LoVo (cell line): ENCODE measurements at regions not wholly inside any gene's neighbourhood (a gene's known extent, or its start where the extent isn't known, plus 50 kb on each side); places are given as distances from the start of the nearest gene placed in this dataset.

Source experiments
- DNase-seq: peaks from one replicate; pipeline ENCODE4 v3.0.0-alpha.2; 2016; ENCODE audit warnings: low spot score

DNA sequence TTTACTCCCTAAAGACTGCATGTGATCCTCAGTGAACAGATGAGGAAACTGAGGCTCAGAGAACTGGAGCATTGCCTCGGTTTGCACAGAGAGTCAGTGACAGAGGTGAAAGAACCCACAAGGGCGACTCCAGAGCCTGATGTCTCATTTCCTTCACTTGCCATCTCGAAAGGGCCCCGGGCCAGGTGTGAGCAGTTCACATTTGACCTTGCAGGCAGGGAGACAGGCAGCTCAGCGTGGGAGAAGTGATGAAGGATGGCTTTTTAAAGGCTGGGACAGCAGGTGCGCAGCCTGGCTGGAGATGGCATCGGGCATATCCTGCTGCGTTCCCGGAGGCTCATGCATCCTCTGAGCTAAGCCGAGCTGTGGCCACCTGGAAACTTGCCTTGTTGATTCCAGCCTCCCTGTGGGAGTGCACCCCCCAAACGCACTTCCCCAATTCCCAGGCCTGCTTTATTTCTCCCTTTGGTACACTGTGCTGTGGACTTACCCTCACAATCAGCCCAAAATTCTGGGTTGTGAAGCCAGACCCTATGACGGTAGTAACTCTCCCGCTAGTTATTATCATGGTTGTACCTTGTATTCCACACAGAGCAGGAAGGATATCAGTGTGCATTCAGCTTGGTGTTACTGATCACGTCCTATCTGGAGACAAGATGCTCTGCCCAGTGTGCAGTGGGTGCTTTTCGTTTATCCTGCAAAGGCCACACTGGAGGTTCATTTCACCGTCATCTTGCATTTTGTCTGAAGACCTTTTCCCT lies 753.2 kb upstream of the EEF2KMT start:
- no peak for DNase-seq

DNA sequence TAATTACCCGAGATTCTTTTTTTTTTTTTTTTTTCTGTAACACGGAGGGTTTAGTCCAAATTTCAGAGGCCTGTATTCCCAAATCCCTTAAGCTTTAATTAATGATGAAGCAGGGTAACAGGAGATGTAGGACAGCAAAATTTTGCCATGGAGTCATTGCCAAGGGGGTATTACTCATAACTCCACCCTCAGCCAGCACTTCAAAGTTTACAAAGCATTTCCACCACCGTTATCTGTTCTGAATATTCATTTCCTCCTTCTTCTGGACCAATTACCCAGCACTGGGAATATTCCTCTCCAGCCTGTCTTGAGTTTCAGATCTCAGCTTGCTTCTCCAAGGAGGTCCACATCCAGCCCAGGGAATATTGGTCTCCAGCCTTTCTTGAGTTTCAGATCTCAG lies 747.5 kb upstream of the EEF2KMT start:
- no peak for DNase-seq

DNA sequence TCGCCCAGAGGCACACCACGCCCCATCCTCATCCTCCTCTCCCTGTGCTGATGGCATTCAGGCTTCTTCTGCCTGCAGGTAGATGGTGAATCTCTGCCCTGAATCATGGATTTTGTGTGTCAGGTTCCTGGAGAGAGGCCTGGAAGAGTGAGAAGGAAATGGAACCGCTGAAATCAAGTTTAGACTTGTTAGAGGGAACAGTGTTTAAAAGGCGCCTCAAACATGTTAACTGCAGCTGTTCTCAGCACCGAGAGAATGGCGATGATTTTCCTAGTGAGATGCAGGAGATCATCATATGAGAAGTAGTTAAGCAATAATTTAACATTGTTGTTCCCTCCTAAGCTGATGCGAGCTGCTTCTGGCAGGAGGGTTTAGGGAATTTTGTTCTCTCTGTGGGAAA lies 744.4 kb upstream of the EEF2KMT start:
- DNase-seq: no peak

DNA sequence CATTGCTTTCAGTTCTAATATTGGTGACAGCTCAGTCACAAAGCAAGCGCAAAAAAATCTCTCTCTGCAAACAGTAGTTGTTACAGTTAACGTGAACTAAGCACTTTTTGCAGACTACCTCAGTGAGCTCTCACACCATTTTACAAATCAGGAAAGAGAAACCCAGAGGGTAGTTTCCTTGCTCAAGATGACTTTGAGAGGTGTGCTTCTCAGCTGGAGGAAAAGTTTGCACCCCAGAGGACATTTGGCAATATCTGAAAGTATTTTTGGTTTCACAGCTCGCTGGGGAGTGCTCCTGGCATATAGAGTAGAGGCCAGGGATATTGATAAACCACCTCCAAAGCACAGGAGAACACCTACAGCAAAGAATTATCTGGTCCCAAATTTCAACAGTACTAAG lies 741.1 kb upstream of the EEF2KMT start:
- no peak for DNase-seq

DNA sequence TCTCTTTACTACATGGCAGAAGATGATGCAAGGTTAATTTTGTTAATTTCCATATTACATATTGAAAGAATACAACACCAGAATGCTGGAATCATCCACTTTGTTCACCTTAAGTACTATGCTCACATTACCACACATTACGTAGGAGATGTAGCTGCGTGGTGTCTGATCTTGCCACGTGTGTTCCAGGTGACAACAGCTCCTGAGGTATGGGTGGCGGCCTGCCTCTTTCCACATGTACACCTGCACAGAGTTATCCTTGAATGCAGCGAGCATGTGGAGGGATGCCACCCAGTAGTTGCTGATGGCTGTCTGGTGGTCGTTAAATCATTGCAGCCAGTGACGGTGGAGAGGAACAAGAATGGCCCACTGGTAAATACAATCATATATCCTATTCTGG lies 740.5 kb upstream of the EEF2KMT start:
- DNase-seq: no peak

DNA sequence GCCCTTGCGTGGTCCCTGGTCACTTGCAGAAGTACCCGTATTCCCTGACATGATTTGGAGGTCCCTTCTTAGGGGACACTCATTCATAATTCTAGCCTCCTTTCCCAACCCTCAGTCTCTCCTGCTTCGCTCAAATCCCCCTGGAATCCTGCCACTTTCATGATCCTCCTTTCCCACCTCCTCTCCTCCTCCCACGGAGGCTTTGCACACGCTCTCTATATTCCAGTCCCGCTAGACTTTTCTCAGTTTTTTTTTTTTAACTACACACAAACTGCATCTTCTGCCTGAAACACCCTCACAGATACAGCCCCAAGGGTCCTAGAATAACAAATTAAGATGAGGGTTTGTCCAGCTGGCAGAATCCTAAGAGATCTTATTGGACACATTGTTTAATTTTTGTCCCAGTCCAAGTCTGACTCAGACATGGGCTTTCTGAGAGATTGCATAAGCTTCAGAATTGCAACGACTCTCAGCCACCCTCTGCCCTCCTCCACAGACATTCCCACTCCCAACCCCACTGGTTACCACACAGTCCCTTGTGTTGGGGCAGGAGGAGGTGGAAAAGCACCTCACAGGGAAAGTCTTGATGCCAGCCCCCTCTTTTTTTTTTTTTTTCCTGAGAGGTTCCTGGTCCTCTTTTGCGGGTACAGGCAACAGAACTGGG lies 739.5 kb upstream of the EEF2KMT start:
- no peak for DNase-seq

DNA sequence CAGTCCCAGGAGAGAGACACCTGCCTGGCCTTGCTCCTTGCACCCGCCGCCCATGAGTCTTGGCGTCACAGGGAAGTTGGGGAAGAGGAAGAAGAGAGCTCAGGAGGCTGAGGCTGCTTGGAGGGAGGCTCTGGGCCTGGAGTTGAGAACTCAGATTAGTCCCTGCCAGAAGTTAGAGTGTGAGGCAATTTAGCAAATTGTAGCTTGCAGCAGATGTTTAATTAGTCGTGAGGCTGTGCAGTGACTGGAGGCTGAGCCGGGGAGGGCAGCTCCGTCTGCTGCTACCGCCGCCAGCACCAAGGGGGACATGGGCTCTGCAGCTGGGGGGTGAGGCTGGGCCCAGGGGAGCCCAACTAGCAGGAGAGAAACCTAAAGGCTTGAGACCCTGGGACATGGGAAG lies 738.3 kb upstream of the EEF2KMT start:
- DNase-seq: no peak

DNA sequence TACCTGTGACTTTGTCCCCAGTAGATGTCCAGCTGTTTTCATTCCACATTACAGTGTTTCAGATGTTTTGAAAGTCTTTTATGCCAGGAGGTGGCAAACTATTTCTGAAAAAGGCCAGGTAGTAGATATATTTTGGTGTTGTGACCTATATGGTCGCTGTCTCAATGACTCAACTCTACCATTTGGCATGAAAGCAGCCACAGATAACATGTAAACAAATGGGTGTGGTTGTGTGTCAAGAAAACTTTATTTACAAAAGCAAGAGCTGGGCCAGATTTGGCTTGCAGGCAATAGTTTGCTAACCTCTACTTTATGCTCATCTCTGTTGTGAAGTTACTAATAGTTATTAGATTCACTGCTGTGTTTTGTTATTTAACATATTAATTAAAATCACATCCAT lies 728.7 kb upstream of the EEF2KMT start:
- no peak for DNase-seq

DNA sequence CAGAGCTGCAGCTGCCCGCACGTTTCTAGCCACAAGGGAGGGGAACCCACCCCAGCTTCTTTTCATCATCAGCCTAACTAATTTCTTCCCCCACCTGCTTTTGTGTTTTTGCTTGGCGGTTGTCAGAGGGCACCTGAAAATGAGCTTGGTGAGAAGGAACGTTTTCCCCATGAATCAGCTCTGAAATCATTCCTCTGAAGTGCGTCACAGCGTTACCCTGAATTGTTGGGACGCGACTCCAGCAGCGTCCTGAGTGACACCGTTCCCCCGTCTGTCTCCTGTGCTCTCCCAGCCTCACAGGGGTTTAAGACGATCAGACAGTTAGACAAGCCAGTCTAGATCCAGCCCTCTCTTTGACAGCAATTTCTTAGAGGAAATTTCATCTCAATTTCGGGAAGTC lies 722.9 kb upstream of the EEF2KMT start:
- DNase-seq: no peak

DNA sequence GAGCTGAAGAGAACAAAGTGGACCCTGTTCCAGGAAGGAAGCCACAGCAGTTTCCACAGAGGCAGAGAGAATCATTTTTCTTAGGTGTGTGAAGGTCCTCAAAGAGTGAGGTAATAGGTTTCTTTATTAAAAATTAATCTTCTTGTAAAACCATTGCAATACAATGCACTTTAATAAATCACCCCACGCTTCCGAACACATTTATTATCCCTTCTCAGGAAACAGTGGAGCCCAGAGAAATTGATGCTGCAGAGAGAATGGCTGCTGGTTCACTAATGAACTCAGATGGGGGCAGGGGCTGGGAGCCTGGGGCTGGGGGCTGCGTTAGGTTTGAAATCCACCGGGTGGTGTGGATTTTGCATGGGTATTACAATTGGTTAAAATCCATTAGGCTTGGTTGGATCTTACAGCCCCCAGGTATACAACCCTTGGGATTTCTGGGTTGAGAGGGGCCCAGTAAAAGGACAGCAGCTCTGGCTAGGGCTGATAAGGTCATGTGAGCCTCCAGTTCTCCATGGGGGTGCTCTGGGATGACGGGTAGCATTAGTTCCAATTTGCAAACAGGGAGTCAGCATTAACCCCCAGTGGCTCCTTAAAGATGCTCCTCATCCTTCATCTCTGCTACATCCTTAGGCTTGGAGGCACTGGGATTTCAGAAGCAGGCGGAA lies 718.1 kb upstream of the EEF2KMT start:
- no peak for DNase-seq

DNA sequence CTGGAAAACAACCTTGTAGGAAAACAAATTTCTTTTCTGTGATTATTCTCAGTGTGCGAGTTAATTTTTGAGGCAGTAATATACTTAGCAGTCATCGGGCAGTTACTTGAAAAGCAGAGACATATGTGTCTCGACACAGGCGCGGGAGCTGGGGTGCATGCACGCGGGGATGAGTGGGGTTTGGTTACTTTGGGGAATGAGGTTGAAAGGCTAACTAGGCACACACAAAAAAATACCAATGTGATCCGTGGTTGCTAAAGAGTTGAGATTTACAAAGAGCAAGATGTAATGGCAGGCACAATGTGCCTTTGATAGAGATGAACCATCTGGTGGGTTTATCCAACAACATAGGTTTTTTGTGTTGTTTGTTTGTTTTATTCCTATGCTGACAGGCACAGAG lies 703.8 kb upstream of the EEF2KMT start:
- no peak for DNase-seq

DNA sequence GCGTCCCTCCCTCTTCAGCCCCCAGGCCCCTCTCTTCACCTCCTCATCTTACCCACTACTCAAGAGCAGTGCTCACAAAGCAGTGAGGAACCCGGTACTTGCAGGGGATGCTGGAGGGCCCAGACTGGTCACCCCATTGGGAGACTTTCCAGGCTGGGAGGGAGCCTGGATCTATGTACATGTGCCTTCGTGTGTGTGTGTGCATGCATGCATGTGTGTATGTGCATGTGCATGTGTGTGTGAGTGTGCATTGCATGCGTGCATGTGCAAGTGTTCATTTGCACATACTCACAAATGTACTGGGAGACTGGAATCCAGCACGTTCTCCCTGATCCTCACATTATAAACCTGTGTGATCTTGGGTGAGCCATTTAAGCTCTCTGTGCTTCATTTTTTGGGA lies 696.0 kb upstream of the EEF2KMT start:
- DNase-seq: no peak

DNA sequence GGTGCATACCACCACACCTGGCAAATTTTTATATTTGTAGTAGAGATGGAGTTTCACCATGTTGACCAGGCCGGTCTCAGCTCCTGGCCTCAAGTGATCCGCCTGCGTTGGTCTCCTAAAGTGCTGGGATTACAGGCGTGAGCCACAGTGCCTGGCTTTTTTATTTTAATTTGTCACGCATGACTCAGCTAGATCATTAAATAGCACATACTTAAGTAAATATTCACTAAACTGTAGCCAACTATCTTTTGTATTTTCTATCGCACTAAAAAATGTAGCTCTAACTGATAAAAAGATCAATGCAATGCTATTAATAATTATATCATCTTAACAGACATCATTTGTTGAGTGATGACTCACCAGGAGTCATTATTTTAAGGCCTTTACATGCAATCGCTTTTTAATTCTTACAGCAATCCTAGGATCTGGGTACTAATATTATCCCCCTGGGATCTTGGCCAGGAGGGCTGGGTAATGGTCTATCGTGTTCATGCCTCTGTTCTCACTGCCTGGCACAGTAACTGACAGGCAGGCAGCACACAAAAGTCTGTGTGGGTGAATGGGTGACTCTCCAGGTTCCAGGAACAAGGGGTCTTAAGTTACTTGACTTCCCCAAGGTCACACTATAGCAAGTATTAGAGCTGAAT lies 693.5 kb upstream of the EEF2KMT start:
- no peak for DNase-seq

DNA sequence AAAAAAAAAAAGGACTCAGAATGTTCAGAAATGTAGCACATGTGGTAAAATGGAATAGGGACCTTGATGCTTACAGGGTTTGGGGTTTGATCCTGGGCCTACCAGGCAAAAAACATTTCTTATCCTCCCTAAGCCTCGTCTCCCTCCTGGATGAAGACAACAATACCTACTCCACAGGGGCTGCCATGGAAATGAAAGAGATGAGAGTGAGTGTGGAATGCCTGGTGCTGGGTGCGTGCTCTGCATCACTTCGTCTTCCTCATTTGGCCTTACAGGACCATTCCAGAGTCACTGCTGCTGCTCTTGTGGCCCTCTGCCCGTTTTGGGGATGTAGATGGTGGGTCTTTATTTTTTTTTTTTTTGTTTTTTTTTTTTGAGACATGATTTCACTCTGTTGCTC lies 692.9 kb upstream of the EEF2KMT start:
- DNase-seq: no peak

DNA sequence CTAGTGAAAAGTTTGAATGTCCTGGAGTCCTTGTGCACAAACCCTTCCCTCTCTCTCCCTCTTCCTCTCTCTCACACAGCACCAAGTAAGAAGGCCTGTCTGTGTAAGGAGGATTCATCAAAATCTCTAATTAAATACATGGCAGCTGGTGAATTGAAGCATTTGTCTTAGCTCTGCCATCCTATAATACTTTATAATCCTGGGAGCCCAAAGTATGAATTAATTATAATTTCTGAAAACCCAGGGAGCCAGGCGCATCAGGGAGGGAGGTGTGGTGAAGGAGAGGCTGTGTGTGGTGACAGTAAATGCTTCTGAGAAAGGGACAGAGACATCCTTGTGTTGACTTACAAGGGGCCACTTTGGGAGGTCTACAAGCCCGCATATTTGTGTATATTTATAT lies 691.4 kb upstream of the EEF2KMT start:
- no peak for DNase-seq

DNA sequence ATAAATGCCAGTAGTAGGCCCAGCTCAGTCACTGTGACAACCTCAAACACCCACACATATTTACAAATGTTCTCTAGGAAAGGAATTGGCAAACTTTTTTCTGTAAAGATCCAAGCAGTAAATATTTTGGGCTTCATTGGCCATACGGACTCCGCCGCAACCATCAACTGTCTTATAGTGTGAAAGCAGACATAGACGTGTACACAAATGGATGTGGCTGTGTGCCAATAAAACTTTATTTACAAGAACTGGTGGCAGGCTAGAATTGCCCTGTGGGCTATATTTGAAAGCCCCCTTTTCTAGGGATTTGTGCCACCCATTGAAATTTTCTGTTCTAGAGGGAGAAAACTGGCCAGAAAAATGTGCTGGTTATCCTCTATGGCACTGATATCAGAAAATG lies 683.8 kb upstream of the EEF2KMT start:
- no peak for DNase-seq

DNA sequence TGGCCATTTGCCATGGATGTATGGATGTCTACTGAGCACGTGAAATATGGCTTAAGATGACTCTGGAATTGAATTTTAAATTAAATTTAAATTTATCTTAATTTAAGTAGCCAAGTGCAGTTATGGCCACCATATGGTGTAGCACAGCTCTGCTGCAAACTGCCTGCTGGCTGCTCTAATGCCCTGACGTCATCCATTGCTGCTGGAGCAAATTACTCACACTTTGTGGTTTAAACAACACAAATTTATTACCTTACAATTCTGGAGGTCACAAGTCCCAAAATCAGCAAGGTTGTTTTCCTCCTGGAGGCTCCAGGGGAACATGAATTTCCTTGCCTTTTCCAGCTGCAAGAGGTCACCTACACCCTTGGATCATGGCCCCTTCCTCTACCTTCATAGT lies 679.3 kb upstream of the EEF2KMT start:
- DNase-seq: no peak

DNA sequence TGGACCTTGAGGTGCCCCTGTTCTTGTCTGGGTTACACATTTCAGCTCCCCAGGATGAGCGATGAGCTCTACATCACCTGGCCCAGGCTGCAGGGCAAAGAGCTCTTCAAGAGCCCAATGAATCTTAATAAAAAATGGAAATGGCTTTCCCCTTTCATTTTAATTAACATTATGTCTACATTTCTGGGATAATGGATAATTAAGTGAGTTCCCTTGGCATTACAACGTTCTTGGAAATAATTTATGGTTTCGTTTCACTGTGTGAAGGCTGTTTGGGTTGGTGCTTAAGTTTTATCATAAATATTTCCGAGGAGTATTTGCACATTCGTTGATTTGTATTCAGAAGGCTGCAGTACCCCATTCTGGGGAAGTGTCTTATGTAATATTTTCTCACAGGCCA lies 678.3 kb upstream of the EEF2KMT start:
- DNase-seq: no peak

DNA sequence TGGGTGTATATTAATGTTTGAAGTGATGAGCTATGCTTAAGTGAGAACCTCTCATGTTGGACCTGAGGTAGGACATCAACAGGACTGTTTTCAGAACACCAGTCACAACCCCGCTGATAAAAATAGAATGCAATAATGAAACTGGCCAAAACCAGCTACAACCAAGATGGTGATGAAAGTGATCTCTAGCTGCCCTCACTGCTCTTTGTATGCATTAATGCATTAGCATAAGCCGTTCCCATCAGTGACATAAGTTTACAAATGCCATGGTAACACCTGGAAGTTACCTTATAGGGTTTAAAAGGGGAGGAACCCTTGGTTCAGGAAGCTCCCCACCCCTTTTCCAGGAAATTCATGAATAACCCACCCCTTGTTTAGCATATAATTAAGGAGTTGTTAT lies 672.5 kb upstream of the EEF2KMT start:
- DNase-seq: no peak

DNA sequence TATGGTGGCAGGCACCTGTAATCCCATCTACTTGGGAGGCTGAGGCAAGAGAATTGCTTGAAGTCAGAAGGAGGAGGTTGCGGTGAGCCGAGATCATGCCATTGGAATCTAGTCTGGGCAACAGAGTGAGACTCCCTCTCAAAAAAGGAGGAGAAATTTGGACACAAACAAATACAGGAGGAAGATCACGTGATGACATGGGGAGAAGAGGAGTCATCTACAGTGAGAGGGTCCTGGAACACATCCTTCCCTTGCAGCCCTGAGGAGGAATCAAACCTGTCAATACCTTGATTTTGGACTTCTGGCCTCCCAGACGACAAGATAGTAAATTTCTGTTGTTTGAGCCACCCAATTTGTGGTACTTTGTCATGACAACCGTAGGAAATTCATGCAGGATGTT lies 671.9 kb upstream of the EEF2KMT start:
- no peak for DNase-seq

DNA sequence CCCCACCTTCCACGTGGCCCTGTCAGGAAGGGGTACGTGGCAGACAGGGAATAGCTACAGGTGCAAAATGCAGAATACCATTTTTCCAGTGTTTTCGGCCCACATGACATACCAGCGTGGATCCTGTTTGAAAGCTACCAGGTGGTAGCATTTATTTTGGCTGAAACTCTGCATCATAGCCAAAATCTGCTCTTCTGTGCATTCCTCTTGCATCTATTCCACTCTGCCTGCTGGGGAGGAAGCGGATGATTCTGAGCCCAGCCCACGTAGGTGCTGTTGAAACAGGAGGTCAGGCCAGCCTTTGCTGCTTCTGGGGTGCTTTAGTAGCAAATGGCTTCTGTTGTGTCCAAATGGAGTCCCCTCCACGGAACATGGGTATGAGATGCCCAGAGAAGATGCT lies 670.9 kb upstream of the EEF2KMT start:
- DNase-seq: no peak

DNA sequence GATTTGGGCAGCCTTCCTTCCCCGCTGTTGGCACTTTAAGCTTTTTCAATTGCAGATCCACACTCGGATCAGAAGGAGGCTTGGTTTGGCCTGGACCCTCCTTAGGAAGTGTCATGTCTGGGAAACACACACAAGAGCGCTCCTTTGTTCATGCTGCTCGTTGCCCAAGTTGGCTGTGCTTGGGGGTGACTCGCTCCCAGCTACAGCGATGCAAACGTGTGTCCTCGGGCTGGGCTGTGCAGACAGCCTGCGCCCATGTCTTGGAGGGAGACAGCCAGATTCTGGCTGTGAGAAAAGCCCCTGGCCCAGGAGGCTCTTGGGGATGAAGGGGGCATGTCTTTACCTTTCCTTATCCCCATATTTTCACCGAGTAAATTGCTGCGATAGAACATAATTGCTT lies 665.6 kb upstream of the EEF2KMT start:
- no peak for DNase-seq

DNA sequence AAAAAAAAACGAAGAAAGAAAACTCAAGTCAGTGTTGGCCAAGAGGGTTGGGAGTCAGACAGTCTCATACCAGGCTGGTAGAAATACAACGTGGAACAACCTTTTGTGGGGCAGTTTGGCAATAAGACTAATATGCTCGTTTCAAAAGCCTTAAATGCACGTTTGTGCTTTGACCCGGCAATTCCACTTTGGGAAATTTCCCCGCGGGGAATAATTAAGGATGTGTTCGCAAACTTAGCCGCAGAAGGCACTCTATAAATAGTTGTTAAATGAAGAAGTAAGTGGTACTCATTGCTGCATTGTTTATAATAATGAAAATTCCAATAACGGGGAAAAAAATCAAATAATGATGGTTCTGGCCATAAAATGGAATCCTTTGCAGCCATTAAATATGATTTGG lies 664.8 kb upstream of the EEF2KMT start:
- DNase-seq: no peak
